ENCODE measurements at regions not wholly inside any gene's neighbourhood (a gene's known extent, or its start where the extent isn't known, plus 50 kb on each side); places are given as distances from the start of the nearest gene placed in this dataset.

- 4% methylated on average over 11 of the region's 11 CpGs for WGBS (ENCODE audit: insufficient coverage, low coverage, missing lambda C conversion rate)
- no peak overlapping the region for H3K4me3 ChIP-seq
- no peaks in the 10 kb centered on the region for H3K9me3 ChIP-seq (replicated peaks; ENCODE audit: control insufficient read depth, insufficient read depth, low read depth, low read length)
- no peak overlapping the region for H3K9ac ChIP-seq (ENCODE audit: insufficient read depth in 1 of 2, low read depth in 2 of 2, low read length in 2 of 2)
- TF ChIP-seq CXXC5 (CRISPR knock-in tag; IDR thresholded peaks at IDR 0.05) (no peak), ZBTB26 (CRISPR knock-in tag; IDR thresholded peaks at IDR 0.05) (no peak), FOXJ3 (CRISPR knock-in tag; IDR thresholded peaks at IDR 0.05) (no peak), ZNF511 (CRISPR knock-in tag; IDR thresholded peaks at IDR 0.05) (no peak), STAT5B (CRISPR knock-in tag; IDR thresholded peaks at IDR 0.05) (no peak), HSF4 (CRISPR knock-in tag; IDR thresholded peaks at IDR 0.05; ENCODE audit: borderline replicate concordance) (no peak), ZNF644 (tag; IDR thresholded peaks at IDR 0.05; ENCODE audit: low read depth) (no peak), IFI16 (CRISPR knock-in tag; IDR thresholded peaks at IDR 0.05) (no peak), ZC3H8 (IDR thresholded peaks at IDR 0.05) (no peak), ZNF830 (CRISPR knock-in tag; IDR thresholded peaks at IDR 0.05) (no peak), ILF3 (IDR thresholded peaks at IDR 0.05; ENCODE audit: borderline replicate concordance) (no peak), MAFG (tag; conservative IDR thresholded peaks at IDR 0.05) (no peak), TEAD2 (tag; IDR thresholded peaks at IDR 0.05) (no peak), E2F6 (IDR thresholded peaks at IDR 0.05; ENCODE audit: borderline replicate concordance in 1 of 2, extremely low read depth in 1 of 2, insufficient read depth in 1 of 2, insufficient read length in 1 of 2, low read depth in 1 of 2, low read length in 1 of 2, poor library complexity in 1 of 2, severe bottlenecking in 1 of 2) (no peak), RNF219 (CRISPR knock-in tag; IDR thresholded peaks at IDR 0.05) (no peak), MNT (conservative IDR thresholded peaks at IDR 0.05) (no peak), ZKSCAN1 (IDR thresholded peaks at IDR 0.05; ENCODE audit: low read depth, low read length) (no peak)
- intact Hi-C loops (cut with micrococcal nuclease) (no loop called here), in situ Hi-C loops (cut with MboI) (no loop called here)
- no peak overlapping the region for H3K27ac ChIP-seq (ENCODE audit: extremely low read depth, low read depth, low read length)
- H2AFZ ChIP-seq (ENCODE audit: low read depth, low read length), result no peak overlapping the region
- H3K4me2 ChIP-seq (ENCODE audit: insufficient read depth, low read length), result no peak overlapping the region
- CTCF ChIA-PET (ENCODE audit: low intra/inter-chr PET ratio), result no interaction called here
- H3K9me1 ChIP-seq (ENCODE audit: control insufficient read depth, insufficient read depth, low read length), result no peaks in the 10 kb centered on the region
- POLR2A ChIA-PET, result no interaction called here
- H3K27me3 ChIP-seq (ENCODE audit: control insufficient read depth in 2 of 2, insufficient read depth in 2 of 2, low read length in 2 of 2), result no peaks in the 10 kb centered on the region
- no peak for ATAC-seq
- H4K20me1 ChIP-seq (replicated peaks; ENCODE audit: control insufficient read depth, insufficient read depth, low read length), result no peaks in the 10 kb centered on the region
- H3K4me1 ChIP-seq (replicated peaks in 1 of 2; ENCODE audit: control insufficient read depth in 2 of 2, insufficient read depth in 2 of 2, low read length in 2 of 2), result no peaks in the 10 kb centered on the region
- no peaks in the 10 kb centered on the region for H3K79me2 ChIP-seq (ENCODE audit: control insufficient read depth, insufficient read depth, low read length)
- no peak for FAIRE-seq
- DNase-seq (ENCODE audit: extremely low read depth in 1 of 4, low spot score in 3 of 4), result no peak
- BruUV-seq (replicated peaks), result no TSS peak
- no peaks in the 10 kb centered on the region for H3K36me3 ChIP-seq (ENCODE audit: control insufficient read depth, insufficient read depth, low read length)
These were observed 140.2 kb upstream of the KCNK1 start for GRCh38 chr1:233473549-233474204.
